GM19455 (cell line): ENCODE measurements at regions not wholly inside any gene's neighbourhood (a gene's known extent, or its start where the extent isn't known, plus 50 kb on each side); places are given as distances from the start of the nearest gene placed in this dataset.
"Not testable (repeated sequence)": the region's sequence is repeated elsewhere in the genome, so short reads cannot be mapped to it uniquely, and the experiment has no call there.

Experiments
- ATAC-seq: cut with Tn5 transposase; IDR thresholded peaks from one replicate; pipeline ENCODE4 v1.9.1; 2021; ENCODE audit not compliant: unreplicated experiment

- ATAC-seq, result no peak
Observed at GRCh38 chr10:81548160-81548559, 326.8 kb upstream of the NRG3 start.

- no peak for ATAC-seq
Observed at GRCh38 chr10:81564143-81564542, 310.9 kb upstream of the NRG3 start.

DNA sequence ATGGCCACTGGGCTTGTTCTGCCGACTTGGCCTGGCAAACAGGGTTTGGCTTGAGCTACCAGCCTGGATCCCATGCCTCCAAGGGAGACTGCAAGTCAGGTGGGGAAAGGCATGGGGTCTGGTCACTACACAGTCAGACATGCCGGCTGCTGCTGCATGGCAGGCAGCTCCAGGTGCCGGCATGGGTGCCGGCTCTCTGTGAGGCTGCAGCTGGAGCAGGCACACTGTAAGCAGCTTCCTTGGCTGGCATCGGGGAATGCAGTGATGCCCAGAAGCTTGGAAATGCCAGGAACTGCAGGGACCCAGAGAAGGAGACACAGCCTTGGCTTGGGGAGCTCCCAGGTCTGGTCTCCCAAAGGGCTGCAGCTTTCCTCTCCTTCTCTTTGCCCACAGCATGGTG is 305.5 kb upstream of the NRG3 start:
- ATAC-seq, result no peak

GRCh38 chr10:81570349-81570748 is 304.6 kb upstream of the NRG3 start:
- no peak for ATAC-seq

GRCh38 chr10:81570878-81571794 is 303.9 kb upstream of the NRG3 start:
- no peak for ATAC-seq

GRCh38 chr10:81575036-81575435 is 300.0 kb upstream of the NRG3 start:
- ATAC-seq, result no peak

- ATAC-seq, result no peak
Observed at GRCh38 chr10:81576336-81576735, 298.7 kb upstream of the NRG3 start.

- no peak for ATAC-seq
Observed at GRCh38 chr10:81594991-81595390, 280.0 kb upstream of the NRG3 start.

DNA sequence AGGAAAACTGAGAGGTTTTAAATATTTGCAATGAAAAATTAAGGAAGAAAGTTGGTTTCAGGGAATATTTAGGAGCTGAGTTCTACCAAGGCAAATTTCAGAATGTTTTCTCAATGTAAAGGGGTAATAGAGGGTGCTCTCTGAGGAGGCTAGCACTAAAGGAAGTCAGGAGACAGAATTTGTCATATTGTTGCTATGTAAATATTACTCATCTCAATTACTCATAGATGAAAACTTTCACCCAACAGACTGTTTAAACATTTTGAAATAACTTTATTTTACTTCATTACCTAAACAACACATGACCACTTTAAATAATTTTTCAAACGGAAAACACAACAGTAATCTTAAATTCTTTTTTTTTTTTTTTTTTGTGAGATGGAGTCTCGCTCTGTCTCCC is 274.8 kb upstream of the NRG3 start:
- no peak for ATAC-seq

DNA sequence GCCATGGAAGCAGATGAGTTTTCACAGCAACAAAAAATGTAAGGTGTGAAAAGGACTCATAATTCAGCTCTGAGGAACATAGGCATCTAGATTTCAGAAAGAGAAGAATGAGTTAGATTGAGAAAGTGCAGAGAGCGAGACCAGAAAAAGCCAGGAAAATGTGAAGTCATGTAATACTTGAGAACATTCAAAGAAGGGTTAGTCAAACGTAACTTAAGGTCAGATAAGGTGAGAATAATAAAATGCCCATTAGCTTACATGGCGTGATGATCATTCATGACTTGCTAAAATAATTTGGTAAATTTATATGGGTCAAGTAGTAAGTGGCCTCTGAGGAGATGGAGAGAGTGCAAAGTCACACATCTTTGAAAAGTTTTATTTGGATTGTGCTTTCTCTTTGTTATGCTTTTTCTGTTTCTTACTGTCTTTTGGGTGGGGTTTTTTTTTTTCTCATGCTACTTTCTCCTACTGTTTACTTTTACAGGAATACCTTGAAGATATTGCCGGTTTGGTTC is 271.8 kb upstream of the NRG3 start:
- ATAC-seq, result no peak

- ATAC-seq, result not testable (repeated sequence)
Observed at GRCh38 chr10:81644485-81644884, 230.5 kb upstream of the NRG3 start.

DNA sequence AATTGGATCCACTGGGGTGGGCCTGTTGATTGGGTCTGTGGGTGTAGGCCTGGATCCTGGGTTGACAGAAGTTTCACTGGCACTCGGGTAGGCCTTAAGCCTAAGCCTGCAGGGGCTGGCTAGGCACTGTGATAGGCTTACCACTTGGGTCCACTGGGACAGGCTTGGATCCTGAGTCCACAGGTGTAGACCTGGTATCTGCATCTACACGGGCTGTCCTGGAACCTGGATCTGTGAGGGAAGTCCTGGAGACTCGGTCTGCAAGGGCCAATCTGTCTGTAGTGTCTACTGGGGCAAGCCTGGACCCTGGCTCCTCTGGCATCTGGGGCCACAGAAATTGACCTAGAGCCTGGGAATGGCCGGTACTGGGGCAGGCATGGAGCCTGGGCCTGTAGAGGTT is 219.0 kb upstream of the NRG3 start:
- ATAC-seq, result no peak

GRCh38 chr10:81662837-81663236 is 212.2 kb upstream of the NRG3 start:
- ATAC-seq, result no peak

- not testable (repeated sequence) for ATAC-seq
Observed at GRCh38 chr10:81664800-81665199, 210.2 kb upstream of the NRG3 start.

DNA sequence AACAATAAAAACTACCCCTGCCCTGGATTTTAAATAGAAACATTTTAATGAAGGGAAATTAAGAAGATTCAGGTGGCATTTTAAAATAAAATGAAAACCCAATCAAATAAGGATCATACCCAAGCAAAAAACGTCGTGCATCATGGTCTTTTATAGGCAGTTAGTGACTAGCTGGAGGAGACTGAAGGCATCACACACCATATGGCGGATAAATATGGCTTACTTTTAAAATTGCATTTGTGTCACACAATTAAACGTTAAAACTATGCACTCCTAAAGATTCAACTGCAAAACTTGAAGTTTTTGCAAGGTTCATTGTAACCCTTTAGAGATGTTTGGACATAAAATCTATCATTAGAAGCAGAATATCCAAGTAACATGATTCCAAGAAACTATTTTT is 200.1 kb upstream of the NRG3 start:
- no peak for ATAC-seq

DNA sequence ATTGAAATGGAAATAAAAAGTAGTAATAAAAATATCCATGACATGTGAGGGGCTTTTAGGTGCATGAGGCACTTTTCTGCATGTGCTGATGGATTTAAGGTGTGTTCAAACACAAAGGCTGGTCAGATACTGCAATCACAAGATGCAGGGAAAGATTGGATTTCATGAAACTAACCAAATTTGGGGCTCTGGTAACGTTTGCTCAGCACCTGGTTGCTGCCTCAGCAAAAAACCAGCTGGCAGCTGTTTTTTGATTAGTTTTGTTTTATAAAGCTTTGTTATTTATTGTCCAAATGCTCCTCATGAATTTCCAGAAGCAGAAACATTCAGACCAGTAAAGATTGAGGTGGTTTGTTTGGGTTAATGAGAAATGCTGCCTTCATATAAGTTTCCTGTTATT is 195.7 kb upstream of the NRG3 start:
- no peak for ATAC-seq

GRCh38 chr10:81680359-81680758 is 194.6 kb upstream of the NRG3 start:
- ATAC-seq, result no peak

- no peak for ATAC-seq
Observed at GRCh38 chr10:81688459-81688858, 186.5 kb upstream of the NRG3 start.

DNA sequence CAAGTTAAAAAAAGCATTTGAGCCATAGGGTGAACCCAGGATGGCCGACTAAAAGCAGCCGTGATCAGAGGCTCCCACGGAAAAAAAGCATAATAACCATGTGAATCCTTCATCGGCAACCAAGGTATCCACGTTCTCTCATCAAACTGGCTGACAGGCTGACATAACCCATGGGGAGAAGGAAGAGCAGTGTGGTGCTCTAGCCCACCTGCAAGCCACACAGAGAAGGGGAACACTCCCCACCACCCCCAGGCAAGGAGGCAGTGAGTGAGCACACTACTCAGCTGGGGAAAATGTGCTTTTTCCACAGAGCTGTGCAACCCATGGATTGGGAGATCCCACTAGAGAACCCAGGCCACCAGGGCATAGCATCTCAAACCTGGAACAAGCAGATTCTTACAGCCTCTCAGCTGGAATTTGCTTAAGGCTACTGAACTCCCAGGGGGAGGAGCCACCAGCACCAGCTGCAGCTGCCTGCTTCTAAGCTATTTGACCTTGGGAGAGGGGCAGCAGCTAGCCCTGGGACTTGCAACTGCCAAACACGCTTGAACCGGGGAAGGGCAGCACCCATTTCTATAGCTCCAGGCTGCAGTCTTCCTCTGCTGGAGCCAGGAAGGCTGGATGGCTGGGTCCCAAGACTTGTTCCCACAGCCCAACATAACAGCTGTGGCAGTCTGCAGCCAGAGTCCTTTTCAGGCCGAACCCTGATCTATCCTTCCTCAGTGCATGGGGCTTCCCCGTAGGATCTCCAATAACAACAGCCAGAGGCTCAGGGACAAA is 178.2 kb upstream of the NRG3 start:
- ATAC-seq, result no peak

- ATAC-seq, result no peak
Observed at GRCh38 chr10:81704596-81704995, 170.4 kb upstream of the NRG3 start.

DNA sequence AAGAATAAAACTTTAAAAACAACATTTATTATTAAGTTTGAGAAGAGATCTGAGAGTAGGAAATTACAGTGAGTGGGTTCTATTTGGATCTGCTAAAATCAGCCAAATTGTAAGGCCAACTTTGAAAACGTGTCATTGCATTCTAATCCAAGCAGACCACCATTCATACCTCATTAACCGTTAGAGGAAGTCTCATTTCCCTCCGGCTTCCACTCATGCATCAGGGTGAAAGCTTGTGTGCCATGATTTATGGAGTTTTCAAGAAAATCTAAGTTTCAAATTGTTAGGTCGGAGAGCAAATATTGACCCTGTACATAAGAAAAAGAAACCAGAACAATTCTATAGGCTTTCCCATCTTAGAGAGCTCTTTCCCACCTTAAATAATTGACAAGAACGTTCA is 166.6 kb upstream of the NRG3 start:
- no peak for ATAC-seq

GRCh38 chr10:81708929-81709328 is 166.1 kb upstream of the NRG3 start:
- no peak for ATAC-seq
